HCT116 (cell line): ENCODE measurements at regions not wholly inside any gene's neighbourhood (a gene's known extent, or its start where the extent isn't known, plus 50 kb on each side); places are given as distances from the start of the nearest gene placed in this dataset.
A peak's percentile ranks its signal among the peaks of the same experiment; 100 is the strongest.

Source experiments
- ATAC-seq: fragments of 200-7000 bp; cut with Tn5 transposase; 2 replicates; pipeline ENCODE4 v1.9.1; 2020; ENCODE audit warnings: mild to moderate bottlenecking, moderate library complexity
- BruUV-seq: library from RNA; stranded (reverse); fragments of 400-500 nt; replicated peaks from 2 replicates; lab custom pipeline; 2021; lab: Mats Ljungman, UMichigan
- CTCF ChIA-PET: fragments of 300-600 bp; sonication (Branson Sonifier 250); formaldehyde crosslinking; loops from one replicate; lab custom pipeline; 2021; ENCODE audit warnings: antibody characterized with exemption; lab: Charles Lee
- POLR2A ChIA-PET: fragments of 300-600, 350-600 bp; sonication (Branson Sonifier 250); formaldehyde crosslinking; loops from one replicate; lab custom pipeline; 2021; ENCODE audit warnings: antibody characterized with exemption; lab: Charles Lee
- RAD21 ChIA-PET, 2 experiments: fragments of 300-600 bp; sonication (Branson Sonifier 250); formaldehyde crosslinking; loops; one replicate each; lab custom pipeline; 2023; ENCODE audit warnings: low total read pairs in 2 of 2; ENCODE audit not compliant: uncharacterized antibody in 2 of 2, unreplicated experiment in 2 of 2, low non-redundant PET in 1 of 2; lab: Charles Lee
- DNase-seq: peaks from one replicate; pipeline ENCODE4 v3.0.0-alpha.2; 2010; ENCODE audit warnings: low read depth, low spot score
- H2AFZ ChIP-seq: fragments of 200-600 bp; shearing (Covaris generic), sonication (generic); 2 replicates; pipeline ENCODE4 v1.6.1; 2017; ENCODE audit warnings: low read depth, mixed run types, mixed read lengths, antibody characterized with exemption, low read length; ENCODE audit not compliant: poor library complexity, severe bottlenecking
- H3K27ac ChIP-seq: 2 replicates; pipeline ENCODE4 v1.5.1; 2012; ENCODE audit warnings: low read depth, low read length
- H3K27me3 ChIP-seq: fragments of 200-600 bp; sonication (generic); 2 replicates; pipeline ENCODE4 v1.6.1; 2016; ENCODE audit warnings: mixed run types, low read length, mixed read lengths; ENCODE audit not compliant: insufficient read depth
- H3K36me3 ChIP-seq, 2 experiments: fragments of 200-500 bp in 1 of 2; fragments of 200-600 bp in 1 of 2; sonication (Bioruptor generic) in 1 of 2; sonication (generic) in 1 of 2; 2 replicates each; pipeline versions ENCODE4 v1.5.1 to v1.6.1; 2014 to 2016; ENCODE audit warnings: low read length in 2 of 2, inconsistent platforms in 1 of 2, mixed read lengths in 1 of 2, mixed run types in 1 of 2; ENCODE audit not compliant: insufficient read depth in 2 of 2, control insufficient read depth in 1 of 2
- H3K4me1 ChIP-seq, 2 experiments: fragments of 200-600 bp in 1 of 2; sonication (generic) in 1 of 2; 2 replicates each; pipeline versions ENCODE4 v1.5.1 to v1.6.1; 2012 to 2017; ENCODE audit warnings: low read length in 2 of 2, inconsistent platforms in 1 of 2, mild to moderate bottlenecking in 1 of 2, mixed read lengths in 1 of 2, mixed run types in 1 of 2, moderate library complexity in 1 of 2; ENCODE audit not compliant: insufficient read depth in 2 of 2, control insufficient read depth in 1 of 2
- H3K4me2 ChIP-seq: fragments of 200-600 bp; sonication (generic); 2 replicates; pipeline ENCODE4 v1.6.1; 2017; ENCODE audit warnings: mixed run types, low read length, mixed read lengths
- H3K4me3 ChIP-seq, 2 experiments: fragments of 200-600 bp in 1 of 2; sonication (generic) in 1 of 2; replicated peaks in 1 of 2; 2 replicates each; pipeline ENCODE4 v1.5.1; 2011 to 2016; ENCODE audit warnings: low read length in 2 of 2, control low read depth in 1 of 2, low read depth in 1 of 2, mild to moderate bottlenecking in 1 of 2, mixed read lengths in 1 of 2, mixed run types in 1 of 2
- H3K79me2 ChIP-seq: fragments of 200-600 bp; sonication (generic); 2 replicates; pipeline ENCODE4 v1.6.1; 2017; ENCODE audit warnings: mild to moderate bottlenecking, mixed run types, low read length, moderate library complexity, mixed read lengths; ENCODE audit not compliant: insufficient read depth
- H3K9ac ChIP-seq: fragments of 200-600 bp; sonication (generic); 2 replicates; pipeline ENCODE4 v1.6.1; 2016; ENCODE audit warnings: low read length, mixed read lengths
- H3K9me2 ChIP-seq: fragments of 200-600 bp; sonication (generic), shearing (Covaris generic); 2 replicates; pipeline ENCODE4 v1.6.1; 2017; ENCODE audit warnings: mixed run types, mild to moderate bottlenecking, moderate library complexity; ENCODE audit not compliant: insufficient read depth
- H3K9me3 ChIP-seq, 2 experiments: fragments of 200-500 bp in 1 of 2; fragments of 200-600 bp in 1 of 2; sonication (Bioruptor generic) in 1 of 2; sonication (generic) in 1 of 2; 2 replicates each; pipeline ENCODE4 v1.6.1; 2014 to 2017; ENCODE audit warnings: low read length in 2 of 2, mixed read lengths in 2 of 2, inconsistent platforms in 1 of 2, low read depth in 1 of 2, mild to moderate bottlenecking in 1 of 2, mixed run types in 1 of 2, moderate library complexity in 1 of 2; ENCODE audit not compliant: control insufficient read depth in 1 of 2, insufficient read depth in 1 of 2
- H4K20me1 ChIP-seq: fragments of 200-600 bp; sonication (generic), shearing (Covaris generic); 2 replicates; pipeline ENCODE4 v1.6.1; 2017; ENCODE audit warnings: mixed run types, mild to moderate bottlenecking, moderate library complexity; ENCODE audit not compliant: insufficient read depth
- CBX3 ChIP-seq: IDR thresholded peaks from 2 replicates; pipeline ENCODE4 v1.6.1; 2012; ENCODE audit warnings: low read depth
- POLR2AphosphoS5 ChIP-seq: IDR thresholded peaks from 2 replicates; pipeline ENCODE4 v1.6.1; 2011; ENCODE audit warnings: mild to moderate bottlenecking, low read depth, low read length, moderate library complexity
- SIN3A ChIP-seq: IDR thresholded peaks from 2 replicates; pipeline ENCODE4 v1.6.1; 2012; ENCODE audit warnings: low read depth
- TCF7L2 ChIP-seq: IDR thresholded peaks from 2 replicates; pipeline ENCODE4 v1.7.0; 2011; ENCODE audit warnings: borderline replicate concordance, inconsistent platforms; ENCODE audit not compliant: insufficient read depth, insufficient read length; ENCODE audit errors: extremely low read depth
- intact Hi-C: fragments of 100-400 bp; cut with micrococcal nuclease; formaldehyde crosslinking; loops from 2 replicates; pipeline ENCODE4 v1.10.0; 2022

GRCh38 chr17:62121025-62121730 lies 56.1 kb upstream of the MED13 start:
- Histone ChIP-seq H3K27ac (no peak overlapping the region), H3K36me3 (no peaks in the 10 kb centered on the region), H3K9ac (no peak overlapping the region)
- CTCF ChIA-PET: interaction anchor here (2.0 kb wide), 1 partner anchor 12 kb away, joined by 12 read pairs; no protein-coding TSS in a partner anchor
- TF ChIP-seq POLR2AphosphoS5: no peak
- peak; percentile 29 for TF ChIP-seq TCF7L2
- TF ChIP-seq, all 23 proteins: peak for 1
- peak overlapping the region; percentile 72 for H2AFZ ChIP-seq
- ChIA-PET RAD21 (no interaction called here), POLR2A (no interaction called here)
- ATAC-seq (no peak), DNase-seq (no peak)
- intact Hi-C loops: no loop called here
- H3K4me2 ChIP-seq: no peak overlapping the region
- H3K4me1 ChIP-seq: peaks cover 5 to 16% of the 10 kb centered on the region in 2 experiments; a peak in 3 of 4 replicates
- H3K9me2 ChIP-seq: no peaks in the 10 kb centered on the region
- H3K27me3 ChIP-seq: no peaks in the 10 kb centered on the region
- H4K20me1 ChIP-seq: no peaks in the 10 kb centered on the region
- H3K4me3 ChIP-seq: no peak overlapping the region
- no TSS peak for BruUV-seq
- H3K9me3 ChIP-seq: no peaks in the 10 kb centered on the region
- no peaks in the 10 kb centered on the region for H3K79me2 ChIP-seq

- DNase-seq (no peak), ATAC-seq (no peak)
- TF ChIP-seq CBX3: no peak
- TF ChIP-seq SIN3A: no peak
- no peak for TF ChIP-seq POLR2AphosphoS5
- Histone ChIP-seq H3K36me3 (no peaks in the 10 kb centered on the region), H2AFZ (peak overlapping the region; percentile 13), H3K4me2 (no peak overlapping the region), H3K9me3 (no peaks in the 10 kb centered on the region), H3K27ac (no peak overlapping the region), H3K4me1 (peaks cover 0 to 7% of the 10 kb centered on the region in 2 experiments; a peak in 2 of 4 replicates), H3K79me2 (no peaks in the 10 kb centered on the region), H4K20me1 (no peaks in the 10 kb centered on the region), H3K9ac (no peak overlapping the region), H3K27me3 (no peaks in the 10 kb centered on the region), H3K4me3 (no peak overlapping the region), H3K9me2 (no peaks in the 10 kb centered on the region)
- POLR2A ChIA-PET: no interaction called here
- intact Hi-C loops: no loop called here
- BruUV-seq: no TSS peak
- CTCF ChIA-PET: interaction anchor here (1.7 kb wide), 1 partner anchor 10 kb away, joined by 9 read pairs; no protein-coding TSS in a partner anchor
- RAD21 ChIA-PET: interaction anchor here in 1 of 2 experiments (0.8 kb wide), 1 partner anchor 562 kb away, joined by 3 read pairs; no protein-coding TSS in a partner anchor
These were observed 54.3 kb upstream of the MED13 start for GRCh38 chr17:62119373-62119772.
